Endodermal cell (in vitro differentiated cells): ENCODE measurements at regions not wholly inside any gene's neighbourhood (a gene's known extent, or its start where the extent isn't known, plus 50 kb on each side); places are given as distances from the start of the nearest gene placed in this dataset.

ENCODE experiments used
- DNase-seq: peaks from one replicate; pipeline ENCODE4 v3.0.0-alpha.2; 2017
- H3K27ac ChIP-seq: 2 replicates; pipeline ENCODE4 v1.5.1; 2013; ENCODE audit warnings: mild to moderate bottlenecking, low read depth, low read length, moderate library complexity
- H3K27me3 ChIP-seq: 2 replicates; pipeline ENCODE4 v1.6.1; 2013; ENCODE audit warnings: mild to moderate bottlenecking, low read length, moderate library complexity; ENCODE audit not compliant: insufficient read depth, control insufficient read depth, poor library complexity, severe bottlenecking
- H3K36me3 ChIP-seq: 2 replicates; pipeline ENCODE4 v1.7.0; 2013; ENCODE audit warnings: mild to moderate bottlenecking, low read length, moderate library complexity; ENCODE audit not compliant: control insufficient read depth, insufficient read depth
- H3K4me1 ChIP-seq: one replicate; pipeline ENCODE4 v1.7.0; 2013; ENCODE audit warnings: low read length; ENCODE audit not compliant: control insufficient read depth, insufficient read depth
- H3K4me3 ChIP-seq: 2 replicates; pipeline ENCODE4 v1.5.1; 2013; ENCODE audit warnings: mild to moderate bottlenecking, low read length, moderate library complexity
- H3K9ac ChIP-seq: 2 replicates; pipeline ENCODE4 v1.6.1; 2013; ENCODE audit warnings: mild to moderate bottlenecking, low read length, moderate library complexity; ENCODE audit not compliant: poor library complexity, severe bottlenecking; ENCODE audit errors: extremely low read depth
- H3K9me3 ChIP-seq: 2 replicates; pipeline ENCODE4 v1.6.1; 2013; ENCODE audit warnings: mild to moderate bottlenecking, low read length, moderate library complexity; ENCODE audit not compliant: control insufficient read depth
- H3K27ac Mint-ChIP-seq: 2 replicates; pipeline ENCODE4 v1.8.0; 2020; ENCODE audit warnings: mixed read lengths
- H3K27me3 Mint-ChIP-seq: 2 replicates; pipeline ENCODE4 v1.8.0; 2021; ENCODE audit warnings: mild to moderate bottlenecking, mixed read lengths; ENCODE audit not compliant: insufficient read depth
- H3K36me3 Mint-ChIP-seq: 2 replicates; pipeline ENCODE4 v1.8.0; 2020; ENCODE audit warnings: low read depth, mixed read lengths
- H3K4me1 Mint-ChIP-seq: 2 replicates; pipeline ENCODE4 v1.8.0; 2020; ENCODE audit warnings: mixed read lengths
- H3K4me3 Mint-ChIP-seq: 2 replicates; pipeline ENCODE4 v1.8.0; 2020; ENCODE audit warnings: mild to moderate bottlenecking, moderate library complexity, mixed read lengths
- H3K9me3 Mint-ChIP-seq: 2 replicates; pipeline ENCODE4 v1.8.0; 2020; ENCODE audit warnings: mild to moderate bottlenecking, mixed read lengths
- WGBS, 2 experiments: methylation state at CpG; one replicate each; pipeline versions ENCODE4 v1.1.5 to v1.1.7; 2013; ENCODE audit warnings: missing lambda C conversion rate in 2 of 2, mixed read lengths in 1 of 2; ENCODE audit not compliant: insufficient coverage in 1 of 2, insufficient read length in 1 of 2; 5-methylcytosine and 5-hydroxymethylcytosine counted together
- TF ChIP-seq, protein P1 (sequence below): fragments of 200-600 bp; sonication (generic); conservative IDR thresholded peaks from 2 replicates; pipeline ENCODE4 v1.5.0; 2021; ENCODE audit warnings: antibody characterized with exemption, mild to moderate bottlenecking

DNA sequence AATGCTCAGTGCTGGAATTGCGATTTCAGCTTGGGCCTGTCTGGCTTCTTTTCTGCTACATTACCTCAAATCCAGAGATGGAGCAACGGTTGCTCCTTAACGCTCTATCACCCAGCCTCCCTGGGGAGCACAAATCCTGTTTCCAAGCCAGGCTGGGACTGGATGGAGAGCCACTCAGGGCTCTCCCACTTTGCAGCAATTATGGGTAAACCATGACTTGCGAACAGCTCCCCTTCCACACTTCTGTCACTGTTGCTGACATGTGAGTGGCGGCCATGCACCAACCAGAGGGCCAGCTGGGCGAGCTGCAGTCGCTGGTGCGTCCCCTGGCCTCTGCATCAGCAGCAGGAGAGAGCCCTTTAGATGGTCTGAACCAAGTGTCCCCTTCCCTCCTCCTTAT is 65.1 kb upstream of the RAB4A start:
- WGBS, 2 experiments = 89 to 100% methylated on average over 3 to 8 of the region's 8 CpGs

DNA sequence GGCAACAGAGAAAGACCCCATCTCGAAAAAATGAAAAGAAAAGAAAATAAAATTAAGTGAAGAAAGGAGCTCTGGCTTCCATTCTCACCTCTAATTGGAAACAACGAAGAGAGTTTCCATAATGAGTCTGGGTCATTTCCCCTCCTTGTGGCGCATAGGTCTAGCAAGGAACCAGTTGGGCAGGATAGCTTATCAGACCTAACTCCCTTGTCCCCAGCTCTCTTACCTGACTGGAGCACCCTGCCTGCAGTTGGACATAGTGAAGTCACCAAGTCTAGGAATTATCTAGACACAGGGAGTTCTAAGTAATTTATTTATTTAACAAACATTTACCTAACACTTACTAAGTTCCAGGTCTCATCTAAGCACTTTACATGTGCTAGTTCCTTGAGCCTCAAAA is 63.0 kb upstream of the RAB4A start:
- H3K27ac Mint-ChIP-seq = no peak overlapping the region
- H3K27me3 Mint-ChIP-seq = no peaks in the 10 kb centered on the region
- H3K27ac ChIP-seq = no peak overlapping the region
- WGBS, 2 experiments = 87 to 100% methylated on average over 2 to 3 of the region's 3 CpGs
- peaks cover 3% of the 10 kb centered on the region for H3K9me3 ChIP-seq
- DNase-seq = no peak
- peaks cover 28% of the 10 kb centered on the region for H3K4me1 Mint-ChIP-seq
- H3K36me3 Mint-ChIP-seq = no peaks in the 10 kb centered on the region
- no peak overlapping the region for H3K4me3 ChIP-seq
- H3K9ac ChIP-seq = no peak overlapping the region
- no peaks in the 10 kb centered on the region for H3K27me3 ChIP-seq
- no peaks in the 10 kb centered on the region for H3K9me3 Mint-ChIP-seq
- H3K4me1 ChIP-seq = peaks cover 12% of the 10 kb centered on the region
- TF ChIP-seq, protein P1, sequence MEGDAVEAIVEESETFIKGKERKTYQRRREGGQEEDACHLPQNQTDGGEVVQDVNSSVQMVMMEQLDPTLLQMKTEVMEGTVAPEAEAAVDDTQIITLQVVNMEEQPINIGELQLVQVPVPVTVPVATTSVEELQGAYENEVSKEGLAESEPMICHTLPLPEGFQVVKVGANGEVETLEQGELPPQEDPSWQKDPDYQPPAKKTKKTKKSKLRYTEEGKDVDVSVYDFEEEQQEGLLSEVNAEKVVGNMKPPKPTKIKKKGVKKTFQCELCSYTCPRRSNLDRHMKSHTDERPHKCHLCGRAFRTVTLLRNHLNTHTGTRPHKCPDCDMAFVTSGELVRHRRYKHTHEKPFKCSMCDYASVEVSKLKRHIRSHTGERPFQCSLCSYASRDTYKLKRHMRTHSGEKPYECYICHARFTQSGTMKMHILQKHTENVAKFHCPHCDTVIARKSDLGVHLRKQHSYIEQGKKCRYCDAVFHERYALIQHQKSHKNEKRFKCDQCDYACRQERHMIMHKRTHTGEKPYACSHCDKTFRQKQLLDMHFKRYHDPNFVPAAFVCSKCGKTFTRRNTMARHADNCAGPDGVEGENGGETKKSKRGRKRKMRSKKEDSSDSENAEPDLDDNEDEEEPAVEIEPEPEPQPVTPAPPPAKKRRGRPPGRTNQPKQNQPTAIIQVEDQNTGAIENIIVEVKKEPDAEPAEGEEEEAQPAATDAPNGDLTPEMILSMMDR = no peak
- no peaks in the 10 kb centered on the region for H3K36me3 ChIP-seq
- no peak overlapping the region for H3K4me3 Mint-ChIP-seq

More for the DNA sequence above, 65.1 kb upstream of the RAB4A start:
- Mint-ChIP-seq H3K27ac (peak overlapping the region; percentile 20), H3K4me1 (peaks cover 32% of the 10 kb centered on the region), H3K4me3 (no peak overlapping the region), H3K9me3 (no peaks in the 10 kb centered on the region), H3K27me3 (no peaks in the 10 kb centered on the region), H3K36me3 (no peaks in the 10 kb centered on the region)
- Histone ChIP-seq H3K9me3 (peaks cover 3% of the 10 kb centered on the region), H3K27me3 (no peaks in the 10 kb centered on the region), H3K4me3 (no peak overlapping the region), H3K36me3 (no peaks in the 10 kb centered on the region), H3K9ac (no peak overlapping the region), H3K27ac (peak overlapping the region; percentile 78), H3K4me1 (peaks cover 12% of the 10 kb centered on the region)
- TF ChIP-seq, protein P1 = no peak
- no peak for DNase-seq

DNA sequence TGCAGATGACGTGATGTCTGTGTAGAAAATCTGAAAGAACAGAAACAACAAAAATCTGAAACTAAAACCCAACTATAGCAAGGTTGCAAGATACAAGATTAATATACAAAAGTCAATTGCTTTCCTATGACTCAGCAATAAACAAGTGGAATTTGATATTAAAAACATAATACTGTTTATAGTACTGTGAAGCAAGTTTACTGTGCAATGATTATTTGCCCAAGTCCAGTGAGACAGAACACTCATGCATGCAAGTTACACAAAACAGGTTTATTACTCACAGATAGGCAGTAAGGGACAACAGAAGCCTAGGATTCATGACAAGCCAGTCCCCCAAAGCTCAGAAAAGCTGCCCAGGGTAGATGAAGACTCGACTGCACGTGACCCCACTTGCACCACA is 62.4 kb upstream of the RAB4A start:
- Mint-ChIP-seq H3K4me3 (no peak overlapping the region), H3K36me3 (no peaks in the 10 kb centered on the region), H3K27ac (no peak overlapping the region), H3K4me1 (peaks cover 24% of the 10 kb centered on the region), H3K27me3 (no peaks in the 10 kb centered on the region), H3K9me3 (no peaks in the 10 kb centered on the region)
- Histone ChIP-seq H3K4me3 (no peak overlapping the region), H3K27me3 (no peaks in the 10 kb centered on the region), H3K9me3 (peaks cover 3% of the 10 kb centered on the region), H3K4me1 (peaks cover 12% of the 10 kb centered on the region), H3K9ac (no peak overlapping the region), H3K36me3 (no peaks in the 10 kb centered on the region), H3K27ac (no peak overlapping the region)
- WGBS, 2 experiments = 89 to 100% methylated on average over 1 to 3 of the region's 3 CpGs
- no peak for DNase-seq
- TF ChIP-seq, protein P1 = no peak
